ENCODE measurements at regions not wholly inside any gene's neighbourhood (a gene's known extent, or its start where the extent isn't known, plus 50 kb on each side); places are given as distances from the start of the nearest gene placed in this dataset.

GRCh38 chr2:144683966-144684365, 164.0 kb upstream of the ZEB2 start:
- TF ChIP-seq CTCF (IDR thresholded peaks at IDR 0.05): no peak
- Histone ChIP-seq H3K4me2 (ENCODE audit: low read length) (no peak overlapping the region), H3K27ac (no peak overlapping the region), H3K79me2 (no peaks in the 10 kb centered on the region), H3K9ac (no peak overlapping the region), H3K36me3 (ENCODE audit: control insufficient read depth, insufficient read depth, low read length) (no peaks in the 10 kb centered on the region), H2AFZ (no peak overlapping the region), H3K4me3 (ENCODE audit: low read depth, low read length) (no peak overlapping the region), H3K27me3 (ENCODE audit: control insufficient read depth, insufficient read depth, low read length) (no peaks in the 10 kb centered on the region), H3K4me1 (no peaks in the 10 kb centered on the region), H3K9me3 (ENCODE audit: control insufficient read depth, low read length) (no peaks in the 10 kb centered on the region)

DNA sequence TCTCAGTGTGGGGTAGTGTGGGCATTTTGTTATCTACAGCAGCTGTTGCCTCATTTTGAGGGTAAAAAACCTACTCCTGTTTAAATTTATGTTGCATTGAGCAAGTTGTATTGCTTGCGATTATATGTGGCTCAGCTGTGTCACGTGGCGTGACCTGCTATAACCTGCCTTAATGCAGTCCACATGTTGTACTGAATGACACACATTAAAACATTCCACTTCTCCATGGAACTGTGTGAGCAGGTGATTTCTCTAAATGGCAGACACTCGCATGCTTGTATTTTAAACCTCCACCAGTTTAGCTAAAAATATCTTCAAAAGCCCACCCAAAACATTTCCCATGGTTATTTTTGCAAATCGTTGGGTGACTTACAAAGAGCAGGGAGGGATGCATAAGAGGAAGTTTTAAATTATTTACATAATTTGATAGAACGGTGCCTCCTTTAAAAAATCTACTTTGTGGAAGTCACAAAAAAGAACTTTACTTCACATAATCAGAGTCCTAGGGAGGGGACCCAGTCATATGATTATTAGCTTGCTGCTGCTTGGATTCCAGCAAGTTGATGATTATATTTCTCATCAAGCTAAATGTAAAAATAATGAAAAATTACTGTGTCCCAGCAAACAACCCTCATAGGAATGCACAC, 163.3 kb upstream of the ZEB2 start:
- H3K4me2 ChIP-seq (ENCODE audit: low read length): no peak overlapping the region

DNA sequence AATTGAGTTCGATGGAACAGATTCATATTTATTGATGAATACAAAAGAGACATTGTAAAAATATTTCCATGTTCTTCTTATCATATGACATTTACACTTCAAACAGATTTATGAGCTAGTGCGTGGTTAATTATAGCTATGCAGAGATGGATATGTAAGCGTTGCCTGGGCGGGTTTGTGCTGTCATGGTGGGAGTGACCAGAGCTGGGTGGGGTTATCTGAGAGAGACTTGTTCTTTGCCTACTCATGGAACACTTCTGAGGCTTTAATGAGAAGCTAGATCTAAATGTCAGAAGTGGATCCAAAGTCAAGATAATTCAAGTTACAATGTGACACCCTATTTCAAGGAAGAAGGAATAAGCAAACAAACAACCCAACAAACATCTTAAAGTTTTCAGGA, 162.3 kb upstream of the ZEB2 start:
- no peaks in the 10 kb centered on the region for H3K36me3 ChIP-seq (ENCODE audit: control insufficient read depth, insufficient read depth, low read length)
- H3K9ac ChIP-seq: no peak overlapping the region
- H3K4me2 ChIP-seq (ENCODE audit: low read length): no peak overlapping the region
- no peaks in the 10 kb centered on the region for H3K27me3 ChIP-seq (ENCODE audit: control insufficient read depth, insufficient read depth, low read length)
- TF ChIP-seq CTCF (IDR thresholded peaks at IDR 0.05): no peak
- H3K27ac ChIP-seq: no peak overlapping the region
- H3K79me2 ChIP-seq: no peaks in the 10 kb centered on the region
- H3K9me3 ChIP-seq (ENCODE audit: control insufficient read depth, low read length): no peaks in the 10 kb centered on the region
- H2AFZ ChIP-seq: no peak overlapping the region
- no peaks in the 10 kb centered on the region for H3K4me1 ChIP-seq
- H3K4me3 ChIP-seq (ENCODE audit: low read depth, low read length): no peak overlapping the region

More for the DNA sequence above, 163.3 kb upstream of the ZEB2 start:
- Histone ChIP-seq H3K9me3 (ENCODE audit: control insufficient read depth, low read length) (no peaks in the 10 kb centered on the region), H3K27ac (no peak overlapping the region), H3K36me3 (ENCODE audit: control insufficient read depth, insufficient read depth, low read length) (no peaks in the 10 kb centered on the region), H2AFZ (no peak overlapping the region), H3K4me1 (no peaks in the 10 kb centered on the region), H3K4me3 (ENCODE audit: low read depth, low read length) (no peak overlapping the region), H3K27me3 (ENCODE audit: control insufficient read depth, insufficient read depth, low read length) (no peaks in the 10 kb centered on the region), H3K9ac (no peak overlapping the region), H3K79me2 (no peaks in the 10 kb centered on the region)
- TF ChIP-seq CTCF (IDR thresholded peaks at IDR 0.05): no peak

DNA sequence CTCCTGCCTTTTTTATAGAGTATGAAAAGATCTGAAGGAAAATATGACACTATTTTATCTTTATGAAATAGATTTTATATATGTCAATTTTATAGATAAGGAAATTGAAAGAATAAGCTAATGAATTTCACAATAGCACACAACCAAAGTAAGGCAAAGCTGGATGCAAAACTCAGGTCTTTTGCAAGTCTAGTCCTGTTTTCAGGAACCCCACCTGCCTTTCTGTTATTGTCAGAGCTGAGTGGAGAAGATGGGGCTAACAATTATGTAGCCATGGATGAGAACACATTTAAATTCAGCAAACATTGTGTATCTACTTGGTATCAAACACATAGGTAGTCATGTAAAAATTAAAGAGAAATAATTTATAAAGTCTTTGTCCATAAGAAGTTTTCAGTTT, 161.5 kb upstream of the ZEB2 start:
- Histone ChIP-seq H3K27ac (no peak overlapping the region), H3K27me3 (ENCODE audit: control insufficient read depth, insufficient read depth, low read length) (no peaks in the 10 kb centered on the region), H3K4me3 (ENCODE audit: low read depth, low read length) (no peak overlapping the region), H2AFZ (no peak overlapping the region), H3K79me2 (no peaks in the 10 kb centered on the region), H3K9me3 (ENCODE audit: control insufficient read depth, low read length) (no peaks in the 10 kb centered on the region), H3K9ac (no peak overlapping the region), H3K36me3 (ENCODE audit: control insufficient read depth, insufficient read depth, low read length) (no peaks in the 10 kb centered on the region), H3K4me1 (no peaks in the 10 kb centered on the region), H3K4me2 (ENCODE audit: low read length) (no peak overlapping the region)
- TF ChIP-seq CTCF (IDR thresholded peaks at IDR 0.05): no peak

DNA sequence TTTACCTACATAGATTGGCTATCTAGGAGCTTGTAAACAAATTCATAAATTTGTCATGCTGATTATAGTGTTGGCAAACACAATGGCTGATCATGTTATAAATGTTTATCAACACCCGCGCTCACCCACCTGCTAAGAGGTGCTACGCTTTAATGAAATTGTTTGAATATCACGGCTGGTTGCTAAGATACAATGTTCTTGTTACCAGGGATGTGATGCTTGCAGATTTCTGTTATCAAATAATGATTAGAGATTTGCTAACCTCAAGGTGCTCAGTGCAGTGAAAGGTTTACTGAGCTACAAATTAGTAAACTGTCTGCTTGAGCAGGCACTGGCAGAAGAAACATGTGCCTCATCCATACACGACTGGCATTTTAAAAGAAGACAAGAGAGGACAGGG, 160.0 kb upstream of the ZEB2 start:
- Histone ChIP-seq H3K4me3 (ENCODE audit: low read depth, low read length) (no peak overlapping the region), H3K4me2 (ENCODE audit: low read length) (no peak overlapping the region), H3K9me3 (ENCODE audit: control insufficient read depth, low read length) (no peaks in the 10 kb centered on the region), H2AFZ (no peak overlapping the region), H3K27me3 (ENCODE audit: control insufficient read depth, insufficient read depth, low read length) (no peaks in the 10 kb centered on the region), H3K4me1 (no peaks in the 10 kb centered on the region), H3K9ac (no peak overlapping the region), H3K27ac (no peak overlapping the region), H3K36me3 (ENCODE audit: control insufficient read depth, insufficient read depth, low read length) (no peaks in the 10 kb centered on the region), H3K79me2 (no peaks in the 10 kb centered on the region)
- no peak for TF ChIP-seq CTCF (IDR thresholded peaks at IDR 0.05)

Measured in parathyroid adenoma (tissue), 2 donors.